ENCODE measurements at regions not wholly inside any gene's neighbourhood (a gene's known extent, or its start where the extent isn't known, plus 50 kb on each side); places are given as distances from the start of the nearest gene placed in this dataset.

DNA sequence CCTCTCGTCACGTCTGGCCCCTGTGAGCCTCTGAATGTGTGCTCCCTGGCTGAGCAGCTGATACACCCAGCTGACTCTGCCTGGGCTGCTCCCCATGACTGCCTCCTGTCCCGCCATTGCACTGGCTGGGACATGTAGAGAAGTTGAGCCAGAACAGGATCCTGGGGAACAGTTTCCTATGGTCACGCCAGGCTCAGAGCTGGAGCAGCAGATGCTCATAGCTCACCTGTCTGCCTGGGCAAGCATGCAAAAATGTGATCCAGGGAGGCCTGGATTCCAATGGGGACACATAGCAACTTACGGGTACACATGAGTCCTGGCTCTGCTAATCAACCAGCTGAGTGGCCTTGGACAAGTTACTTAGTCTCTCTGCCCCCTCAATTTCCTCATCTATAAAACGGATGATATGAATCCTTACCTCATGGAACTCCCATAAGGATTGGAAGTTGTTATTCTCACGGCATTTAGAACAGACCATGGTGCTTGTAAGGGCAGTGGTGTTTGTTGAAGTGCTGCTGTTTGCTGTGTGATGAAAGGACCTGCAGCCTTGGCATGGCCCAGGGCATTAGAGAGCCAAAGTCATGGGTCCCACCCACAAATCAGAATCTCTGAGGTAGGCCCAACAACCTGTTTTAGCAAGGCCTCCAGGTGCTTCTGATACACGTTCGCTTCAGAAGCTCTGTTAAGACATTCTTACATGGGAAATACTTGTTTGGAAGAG is 150.3 kb upstream of the VANGL1 start:
- no peak for DNase-seq

DNA sequence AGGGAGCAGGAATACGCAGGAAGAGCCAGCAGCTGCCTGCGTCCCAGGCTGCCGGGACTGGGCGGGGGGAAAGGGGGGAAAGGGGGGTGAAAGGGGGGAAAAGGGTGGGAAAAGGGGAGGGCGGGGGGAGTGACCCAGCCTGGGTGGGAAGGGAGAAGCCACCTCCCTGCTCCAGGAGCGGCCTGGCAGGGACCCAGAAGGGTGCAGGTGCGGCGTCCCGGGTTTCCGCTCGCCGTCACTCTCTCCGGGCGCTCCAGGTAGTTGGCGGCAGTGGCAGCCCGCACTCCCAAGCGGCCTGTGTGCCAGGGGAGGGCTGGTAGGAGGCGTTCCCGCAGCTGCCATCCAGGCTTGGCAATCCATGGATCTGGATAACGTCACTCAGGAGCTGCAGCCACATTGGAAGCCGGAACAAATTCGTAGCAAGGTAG is 141.0 kb upstream of the NGF start:
- DNase-seq: no peak

DNA sequence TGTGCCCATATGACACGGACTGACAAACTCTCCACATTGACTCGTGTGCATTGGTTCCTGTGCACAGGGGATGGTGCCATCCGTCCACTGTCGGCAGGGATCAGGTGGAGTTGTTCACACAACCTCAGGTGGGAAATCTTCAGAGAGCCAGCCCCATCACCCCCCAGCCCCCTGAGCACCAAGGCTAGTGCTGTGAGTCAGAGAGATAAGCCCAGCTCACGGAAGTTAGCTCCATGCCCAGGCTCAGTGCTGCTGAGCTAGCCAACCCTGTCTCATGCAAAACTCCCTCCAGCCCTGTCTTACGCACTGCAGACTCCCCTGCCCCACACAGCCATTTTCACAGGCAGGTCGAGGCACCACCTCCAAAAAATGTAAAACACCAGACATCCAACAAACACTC is 139.0 kb upstream of the NGF start:
- DNase-seq: no peak

DNA sequence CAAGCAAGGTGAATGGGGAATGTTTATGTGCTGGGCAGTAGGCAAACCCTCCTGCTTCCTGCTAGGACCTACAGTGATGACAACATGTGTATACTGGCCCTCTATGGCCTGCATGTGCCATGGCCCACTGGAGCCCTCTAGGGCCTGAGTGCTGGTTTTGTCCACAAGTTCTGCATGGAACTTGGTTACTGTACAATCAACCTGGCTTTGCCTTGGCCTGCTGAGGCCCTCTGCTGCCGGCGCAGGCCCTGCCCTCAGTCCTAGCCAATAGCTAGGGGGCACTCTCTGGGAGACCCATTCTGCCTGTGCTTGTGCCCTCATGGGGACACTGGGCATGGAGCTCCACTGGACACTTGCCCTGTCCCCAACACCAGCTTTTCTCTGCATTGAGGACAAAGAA is 138.6 kb upstream of the NGF start:
- no peak for DNase-seq

DNA sequence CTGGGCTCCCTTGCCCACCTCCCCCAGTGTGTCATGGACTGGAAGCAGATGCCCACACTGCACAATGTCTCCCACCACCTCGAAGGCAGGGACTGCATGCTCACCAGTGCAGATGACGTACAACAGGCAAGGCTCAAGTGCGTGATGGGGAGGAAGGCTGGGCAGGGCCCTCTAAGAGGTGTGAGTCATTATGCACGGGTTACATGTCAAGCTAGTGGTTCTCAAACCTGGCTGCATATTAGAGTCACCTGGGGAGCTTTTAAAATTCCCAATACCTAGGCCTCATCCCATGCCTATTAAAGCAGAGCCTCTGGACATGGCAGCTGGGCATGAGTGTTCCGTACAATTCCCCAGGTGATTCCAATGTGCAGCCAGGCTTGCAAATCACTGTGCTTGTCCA is 137.9 kb upstream of the NGF start:
- DNase-seq: no peak

DNA sequence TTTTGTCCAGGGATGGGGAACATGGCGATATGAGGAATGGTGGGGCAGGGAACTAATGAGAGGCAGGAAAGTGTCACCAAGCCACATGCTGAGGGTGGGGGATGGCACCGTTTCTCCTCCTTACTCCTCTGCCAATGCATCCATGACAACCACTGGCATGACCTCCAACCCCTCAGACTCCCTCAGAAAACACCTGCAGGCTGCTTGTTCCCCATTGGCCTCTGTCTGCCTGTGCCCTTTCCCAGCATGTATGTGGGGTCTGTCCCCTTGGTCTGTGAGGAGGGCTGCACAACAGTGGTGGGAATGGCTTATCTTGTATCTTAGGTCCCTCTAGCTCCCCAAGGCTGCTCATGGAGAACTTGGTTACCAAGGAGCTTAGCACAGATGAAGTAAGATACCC is 137.2 kb upstream of the NGF start:
- no peak for DNase-seq

DNA sequence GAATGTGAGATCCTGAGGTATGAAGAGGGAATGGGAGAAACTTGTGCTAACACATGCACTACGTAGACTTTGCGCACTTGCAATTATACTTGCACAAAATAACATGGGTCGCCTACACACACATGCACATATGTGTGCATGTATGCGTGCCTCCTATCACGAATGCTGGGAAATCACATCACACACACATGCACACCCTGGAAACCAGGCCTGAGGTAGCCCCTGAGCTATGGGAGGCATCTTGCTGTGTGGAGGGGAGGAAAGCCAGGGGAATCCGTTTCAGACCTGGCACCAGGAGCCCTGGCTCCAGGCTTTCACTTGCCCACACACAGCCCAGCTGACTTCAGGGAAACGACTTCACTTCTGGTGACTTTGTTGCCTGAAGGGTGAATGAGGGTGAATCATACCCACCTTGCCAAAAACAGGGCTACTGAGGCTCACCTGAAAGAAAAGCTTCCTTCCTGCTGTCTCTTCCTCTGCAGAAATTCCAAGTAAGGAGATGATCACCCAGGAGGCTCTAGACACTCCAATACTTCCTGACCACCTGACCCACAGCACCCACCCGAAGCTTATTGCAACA is 136.0 kb upstream of the NGF start:
- DNase-seq: no peak

DNA sequence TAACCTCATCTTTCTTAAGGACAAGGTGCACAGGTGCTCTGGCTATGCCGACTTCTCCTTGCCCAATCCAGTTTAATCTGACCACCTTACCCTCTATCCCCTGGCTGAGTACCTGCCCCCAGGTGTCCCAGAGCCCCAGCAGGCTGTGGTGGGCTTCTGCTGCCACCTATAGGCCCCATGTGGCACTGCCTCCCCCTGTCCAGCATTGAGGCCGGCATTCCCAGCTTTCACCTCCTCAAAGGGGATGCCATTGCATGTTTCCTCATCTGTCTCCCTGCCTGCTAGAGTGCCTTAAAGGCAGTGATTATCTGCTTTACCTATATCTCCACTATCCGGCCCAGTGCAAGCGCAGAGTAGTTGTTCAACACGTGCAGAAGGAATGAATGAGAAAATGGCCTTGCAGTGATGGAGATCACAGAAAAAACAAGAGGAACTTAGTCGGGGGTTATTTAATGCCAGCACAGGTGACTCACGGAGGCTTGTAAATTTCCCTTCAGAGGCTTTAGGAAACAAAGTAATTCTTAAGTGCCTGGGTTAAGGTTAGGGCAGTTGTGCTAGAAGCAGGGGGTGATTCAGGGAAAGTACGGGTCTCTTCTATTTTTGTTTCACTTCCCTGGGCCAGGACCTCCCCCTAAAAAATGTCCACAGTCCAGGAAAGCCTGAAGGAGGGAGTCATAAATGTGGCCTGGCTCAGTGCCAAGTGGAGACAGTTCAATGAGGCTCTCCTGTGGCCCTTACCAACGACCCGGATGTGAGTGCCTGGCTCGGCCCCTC is 131.8 kb upstream of the NGF start:
- DNase-seq: peak; percentile 32

DNA sequence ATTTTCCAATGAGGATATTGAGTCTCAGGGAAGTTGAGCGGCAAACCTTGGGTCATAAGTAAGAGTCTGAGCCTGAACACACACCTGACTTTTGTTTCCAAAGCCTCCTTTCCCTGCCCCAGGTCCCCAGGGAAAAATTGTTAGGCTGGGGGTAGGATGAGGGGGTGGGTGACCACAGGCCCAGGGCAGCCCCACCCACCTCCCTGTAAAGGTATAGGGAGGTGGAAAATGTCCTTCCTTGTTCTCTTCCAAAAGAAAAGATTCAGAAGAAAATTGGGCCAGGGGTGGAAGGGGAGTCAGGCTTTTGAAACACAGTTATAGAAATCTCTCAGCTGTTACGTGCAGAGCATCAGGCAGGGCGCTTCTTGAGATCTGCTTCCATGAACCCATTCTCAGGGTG is 129.7 kb upstream of the NGF start:
- DNase-seq: no peak

DNA sequence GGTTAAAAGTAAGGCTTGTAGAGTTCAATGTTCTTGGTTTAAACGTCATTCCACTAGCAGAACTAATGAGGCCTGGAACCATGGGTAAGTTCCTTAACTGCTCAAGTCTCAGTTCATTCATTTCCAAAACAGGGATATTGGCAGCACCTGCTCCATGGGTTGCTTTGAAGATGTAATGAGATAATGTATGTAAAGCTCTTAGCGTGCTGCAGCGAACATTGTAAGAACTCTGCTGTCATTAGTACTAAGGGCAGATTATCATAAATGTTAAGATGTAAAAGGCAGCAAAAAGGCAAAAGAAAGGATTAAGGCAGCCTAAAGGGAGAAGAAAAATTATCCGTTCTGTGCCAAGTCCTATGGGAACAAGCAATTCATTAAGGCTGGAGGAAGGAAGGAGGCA is 129.1 kb upstream of the NGF start:
- no peak for DNase-seq

DNA sequence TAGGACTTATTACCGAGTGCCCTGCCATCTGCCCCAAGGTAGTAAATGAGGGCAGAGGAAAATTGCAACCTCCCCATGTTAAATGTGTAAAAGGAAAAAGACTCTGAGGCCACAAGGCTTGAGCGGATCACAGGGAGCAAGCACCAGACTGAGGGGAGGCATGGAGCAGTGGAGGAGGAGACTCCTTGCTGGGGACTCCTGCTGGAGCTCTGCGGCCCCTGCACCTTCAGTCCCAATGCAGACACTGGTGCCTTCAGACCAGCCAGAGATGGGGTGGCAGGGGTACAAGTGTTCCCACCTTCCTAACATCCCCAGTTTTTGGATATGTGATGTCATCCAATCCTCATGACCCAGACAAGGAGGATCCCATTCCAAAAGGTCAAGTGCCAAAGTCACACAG is 128.4 kb upstream of the NGF start:
- DNase-seq: no peak

DNA sequence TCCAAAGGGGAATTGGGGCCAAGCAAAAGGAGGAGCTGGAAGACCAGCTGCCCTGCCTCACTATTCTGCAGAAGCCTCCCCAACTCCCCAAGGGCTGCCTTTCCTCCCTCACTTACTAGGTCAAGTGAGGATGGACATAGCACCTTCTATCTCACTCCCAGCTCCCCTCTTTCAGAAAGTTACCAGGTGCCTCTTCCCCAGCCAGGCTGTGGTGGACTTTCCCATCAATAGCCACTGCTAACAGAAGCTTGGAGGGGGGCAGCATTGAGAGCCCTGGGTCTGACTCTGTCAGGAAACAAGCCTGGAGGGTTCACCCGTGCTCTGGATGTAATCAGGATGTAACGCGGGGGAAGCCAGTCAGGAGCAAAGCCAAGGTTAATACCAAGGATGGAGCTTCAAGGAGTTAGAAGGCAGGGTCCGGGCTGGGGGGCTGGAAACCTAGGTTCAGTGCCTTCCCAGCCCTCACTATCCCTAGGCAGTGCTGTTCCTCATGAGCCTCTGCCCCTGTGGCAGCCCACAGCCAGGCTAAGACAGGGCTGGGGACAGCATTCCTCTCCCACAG is 127.8 kb upstream of the NGF start:
- no peak for DNase-seq

DNA sequence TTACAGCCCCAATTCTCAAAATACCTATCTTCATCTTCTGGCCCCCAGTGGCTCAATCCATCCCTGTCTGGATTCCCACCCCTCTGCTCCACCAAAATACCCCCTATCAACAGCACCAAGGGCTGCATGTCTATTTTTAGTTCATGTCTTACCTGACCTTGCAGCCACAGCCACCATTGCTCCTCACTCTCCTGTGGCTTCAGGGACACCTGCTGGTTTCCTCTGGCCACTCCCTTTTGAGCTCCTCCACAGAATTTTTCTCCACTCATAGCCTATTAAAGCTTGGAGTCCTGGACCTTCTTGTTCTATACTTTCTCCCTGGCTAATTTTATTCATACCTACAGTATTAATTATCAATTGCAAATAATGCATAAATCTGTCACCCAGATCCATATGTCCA is 125.3 kb upstream of the NGF start:
- DNase-seq: no peak

DNA sequence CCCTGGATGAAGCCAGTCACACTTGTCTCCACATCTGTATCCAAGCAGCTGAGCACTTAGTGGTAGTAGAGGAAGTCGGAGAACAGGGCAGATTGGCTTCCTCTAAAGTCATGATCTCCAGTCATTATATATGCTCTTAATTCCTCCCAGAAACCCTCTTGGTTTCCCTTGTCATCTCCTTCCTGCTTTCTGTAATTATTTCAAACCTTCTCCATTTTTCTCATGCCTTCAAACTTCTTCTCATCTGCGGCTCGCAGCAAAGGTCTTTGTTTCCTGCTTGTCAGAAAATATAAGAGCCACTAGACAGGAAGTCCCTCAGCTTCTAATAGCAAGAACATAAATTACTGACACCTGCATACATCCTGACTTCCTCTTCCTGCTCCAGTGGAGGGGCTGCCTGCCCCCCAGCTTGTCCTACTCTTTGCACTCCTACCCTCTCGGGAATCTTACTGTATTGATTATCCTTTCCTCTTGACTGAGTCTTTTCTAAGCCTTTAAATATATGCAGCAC is 124.6 kb upstream of the NGF start:
- DNase-seq: no peak

DNA sequence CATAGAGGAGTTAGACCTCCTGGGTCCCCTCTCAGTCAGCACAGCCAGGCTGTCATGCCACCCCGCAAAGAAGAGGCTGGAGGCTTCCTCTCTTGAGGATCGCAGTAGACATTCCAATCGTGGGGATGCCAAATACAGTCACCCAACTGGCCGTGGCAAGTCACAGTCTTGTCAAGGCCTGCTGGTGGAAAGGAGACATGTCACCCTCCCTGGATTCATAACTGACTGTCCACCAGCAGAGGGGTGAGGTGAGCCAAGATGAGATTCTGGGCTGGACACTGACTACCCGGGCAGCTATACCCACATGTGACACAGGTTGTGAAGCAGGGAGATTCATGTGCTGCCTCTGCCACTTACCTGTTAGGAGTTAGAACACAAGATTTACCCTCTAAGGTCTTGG is 123.5 kb upstream of the NGF start:
- DNase-seq: no peak

DNA sequence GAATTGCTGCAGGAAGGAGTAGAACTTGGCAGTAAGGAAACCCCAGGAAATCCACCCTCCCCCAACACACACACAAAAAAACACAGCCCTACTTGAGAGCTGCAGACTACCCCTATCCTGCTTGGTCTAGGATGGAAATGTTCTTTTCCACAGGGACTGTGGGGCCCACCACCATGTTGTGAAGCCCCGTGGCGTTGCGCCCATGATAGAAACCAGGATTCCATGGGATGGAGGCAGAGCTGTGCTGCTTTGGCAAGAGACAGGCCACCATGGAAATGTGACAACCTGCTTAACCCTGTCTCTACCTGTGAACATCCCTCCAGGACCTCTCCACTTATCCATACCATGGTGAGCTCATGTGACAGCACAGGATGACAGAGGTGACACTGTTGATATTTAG is 121.1 kb upstream of the NGF start:
- DNase-seq: no peak

DNA sequence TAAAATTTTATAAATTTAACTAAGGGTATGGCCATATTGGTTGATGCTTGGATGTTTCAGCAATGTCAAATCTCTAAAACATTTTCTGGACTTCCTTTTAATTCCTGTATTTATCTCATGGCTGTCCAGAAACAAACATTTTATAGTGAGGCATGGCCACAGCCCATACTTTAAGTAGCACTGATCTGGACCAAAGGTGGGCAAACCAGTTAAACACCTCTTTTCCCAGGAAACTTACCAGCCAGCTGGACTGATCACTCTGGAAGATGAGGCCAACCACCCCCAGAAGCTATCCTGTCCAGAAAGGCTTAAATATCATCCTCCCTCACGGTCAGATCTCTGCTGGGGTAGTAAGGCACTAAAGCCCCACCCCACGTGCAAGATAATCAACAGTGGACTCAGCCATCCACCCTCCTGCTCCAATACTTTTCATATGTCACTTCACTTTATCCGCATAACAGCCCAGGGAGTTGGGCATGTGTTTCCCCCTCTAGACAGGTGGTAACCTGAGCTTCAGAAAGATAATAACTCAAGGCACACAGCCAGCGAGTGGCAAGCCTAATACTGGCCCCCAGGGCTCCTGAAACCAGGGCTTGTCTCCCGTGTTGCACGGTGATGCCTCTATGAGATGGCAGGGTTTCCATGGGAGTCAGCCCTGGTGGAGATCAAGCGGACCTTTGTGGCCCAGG is 120.5 kb upstream of the NGF start:
- DNase-seq: no peak

DNA sequence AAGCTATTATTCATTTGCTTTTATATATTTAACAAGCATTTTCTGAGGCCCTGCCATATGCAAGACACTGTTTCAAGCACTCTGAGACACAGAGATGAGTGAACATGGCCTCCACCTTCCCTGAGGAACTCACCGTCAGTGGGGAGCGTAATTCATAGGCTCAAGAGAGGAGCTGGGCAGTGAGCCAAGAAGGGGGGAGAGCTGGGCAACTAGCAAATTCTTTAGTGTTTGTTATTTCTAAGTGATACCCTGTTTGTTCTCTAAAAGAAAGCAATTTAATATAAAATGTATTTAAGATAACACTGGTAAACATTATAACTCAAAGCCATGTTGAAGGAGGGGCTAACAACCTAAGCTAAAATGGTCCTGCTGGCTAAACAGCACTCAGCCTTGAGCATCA is 119.2 kb upstream of the NGF start:
- no peak for DNase-seq

DNA sequence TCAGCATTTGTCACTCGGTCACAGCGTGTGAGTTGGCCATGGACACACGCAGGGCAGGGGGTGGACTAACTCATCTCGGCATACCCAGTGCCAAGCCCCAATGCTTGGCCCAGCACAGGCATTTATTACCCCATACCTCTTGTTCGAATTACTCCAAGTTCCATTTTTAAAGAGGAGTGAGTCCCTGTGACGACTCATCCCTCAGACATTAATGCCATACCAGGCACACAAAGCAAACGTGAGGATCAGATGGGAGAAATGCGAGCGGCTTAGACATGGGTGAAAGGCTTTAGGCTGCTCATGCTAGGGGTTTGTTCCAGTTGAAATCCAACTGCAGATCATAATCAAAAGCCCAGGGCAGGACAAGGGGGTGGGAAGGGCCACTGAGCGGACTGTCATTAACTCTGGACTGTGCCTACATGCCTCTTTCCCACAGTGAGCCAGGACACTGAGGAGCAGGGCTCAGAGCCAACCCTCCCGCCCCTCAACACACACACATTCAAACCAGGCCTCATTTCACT is 118.5 kb upstream of the NGF start:
- no peak for DNase-seq

DNA sequence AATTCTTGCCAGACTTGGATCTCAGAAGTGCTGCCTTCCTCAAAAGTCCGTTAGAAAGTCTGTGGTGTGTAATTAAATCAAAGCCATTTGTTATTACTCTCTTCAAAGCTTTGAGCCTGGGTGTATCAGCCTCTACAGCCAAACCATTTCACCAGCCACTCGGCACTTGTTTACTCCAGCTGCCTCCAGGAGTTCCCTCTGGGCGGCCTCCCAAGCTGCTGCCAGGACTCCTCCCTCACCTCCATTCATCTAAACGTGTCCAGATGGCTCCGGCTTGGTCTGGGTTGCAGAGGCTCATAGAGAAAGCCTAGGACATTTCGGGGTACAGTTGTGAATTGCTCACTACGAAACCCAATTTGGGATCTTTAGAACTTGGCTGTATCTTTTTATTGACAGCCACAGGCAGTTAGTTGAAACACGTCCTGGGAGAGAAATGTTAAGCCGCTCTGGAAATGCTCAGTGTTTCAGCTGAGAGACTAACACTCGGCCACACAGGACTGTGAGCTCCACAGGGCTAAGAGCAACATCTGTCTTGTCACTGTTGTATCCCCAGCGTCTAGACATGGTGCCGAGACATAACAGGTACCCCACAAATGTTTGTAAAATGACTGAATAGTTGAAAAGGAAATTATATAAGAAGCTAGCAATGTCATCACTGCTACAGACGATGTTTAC is 116.9 kb upstream of the NGF start:
- DNase-seq: no peak

DNA sequence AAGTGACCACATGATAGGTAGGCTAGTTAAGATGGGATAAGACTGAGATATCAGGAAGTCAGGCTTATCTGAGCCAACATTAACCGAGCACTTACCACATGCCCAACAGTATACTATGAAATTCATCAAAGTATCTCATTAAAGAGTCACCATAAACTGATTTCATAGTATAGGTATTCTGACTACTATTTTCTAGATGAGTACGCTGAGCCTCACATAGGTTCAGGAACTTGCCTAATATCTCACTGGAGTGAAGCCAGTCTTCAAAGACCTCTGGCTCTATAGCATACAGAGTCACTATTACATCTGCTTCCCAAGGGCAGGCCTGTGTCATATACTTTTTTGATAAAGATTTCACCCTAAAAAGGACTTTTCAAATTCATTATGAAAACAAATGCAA is 115.6 kb upstream of the NGF start:
- DNase-seq: no peak

DNA sequence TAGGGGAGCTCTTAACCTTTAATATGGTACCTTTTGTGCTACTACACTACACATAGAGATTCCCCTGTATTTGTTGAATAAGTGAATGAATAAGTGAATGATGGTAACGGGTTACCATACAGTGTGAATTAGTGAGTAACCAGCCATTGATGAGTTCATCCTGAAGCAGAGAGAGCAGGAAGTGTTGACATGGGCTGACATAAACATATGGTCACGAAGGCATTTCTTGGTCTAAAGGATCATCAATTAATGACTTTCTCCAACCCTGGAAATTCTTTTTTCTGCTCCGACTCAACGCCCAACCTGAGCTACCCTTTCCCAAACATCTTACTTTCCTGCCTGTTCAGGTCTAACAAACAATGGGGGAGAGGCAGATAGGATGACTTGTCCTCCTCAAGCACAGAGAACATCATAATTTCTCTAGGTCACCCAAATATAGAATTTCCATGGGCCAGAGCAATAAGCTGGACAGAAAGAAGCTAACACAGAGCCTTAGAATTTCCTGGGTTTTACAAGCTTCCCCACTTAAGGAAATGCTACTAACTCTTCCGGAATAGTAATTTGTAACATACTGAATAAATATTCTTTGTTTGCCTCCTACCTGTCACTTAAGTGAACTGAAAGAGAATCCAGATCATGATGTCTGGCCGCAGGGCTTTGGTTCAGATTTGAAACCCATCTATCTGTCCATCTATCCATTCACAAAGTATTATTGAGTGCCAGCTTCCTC is 114.7 kb upstream of the NGF start:
- DNase-seq: no peak
